H1 (cell line): ENCODE measurements at regions not wholly inside any gene's neighbourhood (a gene's known extent, or its start where the extent isn't known, plus 50 kb on each side); places are given as distances from the start of the nearest gene placed in this dataset.

Source experiments
- CHD2 ChIP-seq: IDR thresholded peaks from 2 replicates; pipeline ENCODE4 v1.6.1; 2012; ENCODE audit warnings: low read length, improper control_type of control experiment
- CTCF ChIP-seq, 3 experiments: IDR thresholded peaks; 1 replicate in 2 of 3; 2 replicates in 1 of 3; pipeline versions ENCODE4 v1.5.1 to v1.6.1; 2011; ENCODE audit warnings: low read length in 3 of 3, mild to moderate bottlenecking in 3 of 3, inconsistent platforms in 2 of 3, low read depth in 1 of 3, moderate library complexity in 1 of 3; ENCODE audit not compliant: insufficient read depth in 1 of 3; ENCODE audit errors: control extremely low read depth in 1 of 3
- POLR2AphosphoS5 ChIP-seq: IDR thresholded peaks from 2 replicates; pipeline ENCODE4 v1.6.1; 2011; ENCODE audit warnings: low read depth, low read length
- SIRT6 ChIP-seq: IDR thresholded peaks from one replicate; pipeline ENCODE4 v1.7.1; 2012; ENCODE audit warnings: low read length, inconsistent platforms

- TF ChIP-seq POLR2AphosphoS5 (no peak), CHD2 (no peak), SIRT6 (no peak), CTCF (IDR thresholded peaks at IDR 0.05; ENCODE audit: control extremely low read depth in 1 of 3, insufficient read depth in 1 of 3, low read depth in 1 of 3, low read length in 3 of 3) (no peak)
Observed at GRCh38 chr17:79179334-79179733, 104.7 kb downstream of the ENGASE start.
